AG20443 (cell line): ENCODE measurements at regions not wholly inside any gene's neighbourhood (a gene's known extent, or its start where the extent isn't known, plus 50 kb on each side); places are given as distances from the start of the nearest gene placed in this dataset.

Source experiments
- DNase-seq: peaks from one replicate; pipeline ENCODE4 v3.0.0; 2012; ENCODE audit warnings: low spot score, mixed read lengths

DNA sequence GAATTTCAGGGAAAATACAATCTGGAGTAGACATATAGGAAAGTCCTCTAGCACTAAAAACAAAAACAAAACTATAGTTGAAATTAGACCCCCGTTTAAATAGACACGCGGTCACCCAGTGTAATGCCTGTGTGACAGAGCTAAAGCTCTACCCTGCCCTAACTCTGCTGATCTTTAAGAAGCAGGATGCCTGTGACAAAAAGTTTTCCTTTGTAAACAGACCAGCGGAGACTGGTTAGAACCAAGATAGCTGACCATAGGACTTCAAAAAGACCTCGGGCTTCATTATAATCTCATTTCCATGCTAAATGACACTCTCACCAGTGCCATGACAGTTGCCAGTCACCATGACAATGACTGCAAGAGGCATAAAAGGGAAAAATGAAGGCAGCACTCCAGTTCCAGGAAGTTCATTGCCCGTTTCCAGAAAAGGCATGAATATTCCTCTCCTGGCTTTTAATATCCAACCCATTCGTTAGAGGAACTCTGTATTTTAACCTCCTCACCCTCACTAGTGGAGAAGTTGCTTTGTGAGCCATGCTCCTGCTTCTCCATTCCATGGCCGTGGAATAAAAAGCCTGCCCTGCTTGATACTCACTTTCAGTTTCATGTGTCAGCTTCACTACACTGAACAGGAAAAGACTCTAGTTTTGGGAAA lies 157.2 kb upstream of the COPS8 start:
- DNase-seq, result peak; percentile 40

- DNase-seq, result no peak
These were observed 152.8 kb upstream of the COPS8 start for GRCh38 chr2:236932831-236933361.

- no peak for DNase-seq
These were observed 151.5 kb upstream of the COPS8 start for GRCh38 chr2:236934166-236934565.

DNA sequence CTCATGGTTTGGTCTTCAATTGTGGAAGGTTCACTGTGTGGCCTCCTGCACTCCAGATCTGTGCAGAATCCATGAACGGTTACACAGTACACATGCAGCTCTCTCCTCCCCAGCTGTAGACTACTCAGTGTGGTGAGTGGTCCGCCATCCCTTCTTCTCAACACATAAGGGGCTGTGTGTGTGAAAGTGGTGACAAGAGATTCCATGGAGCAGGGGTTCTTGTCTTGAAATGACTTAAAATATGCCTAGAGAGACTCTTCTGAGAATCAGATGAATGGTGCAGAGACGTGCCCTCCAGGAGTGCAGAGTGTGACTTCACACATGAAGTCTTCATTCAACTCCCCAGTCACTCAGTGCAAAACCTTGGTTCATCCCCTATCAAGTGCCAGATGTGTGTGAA lies 151.0 kb upstream of the COPS8 start:
- DNase-seq, result no peak

GRCh38 chr2:236935083-236935482 lies 150.6 kb upstream of the COPS8 start:
- no peak for DNase-seq

- DNase-seq, result no peak
These were observed 149.9 kb upstream of the COPS8 start for GRCh38 chr2:236935631-236936445.

- DNase-seq, result no peak
These were observed 149.2 kb upstream of the COPS8 start for GRCh38 chr2:236936446-236936940.

GRCh38 chr2:236938126-236938525 lies 147.6 kb upstream of the COPS8 start:
- DNase-seq, result no peak

DNA sequence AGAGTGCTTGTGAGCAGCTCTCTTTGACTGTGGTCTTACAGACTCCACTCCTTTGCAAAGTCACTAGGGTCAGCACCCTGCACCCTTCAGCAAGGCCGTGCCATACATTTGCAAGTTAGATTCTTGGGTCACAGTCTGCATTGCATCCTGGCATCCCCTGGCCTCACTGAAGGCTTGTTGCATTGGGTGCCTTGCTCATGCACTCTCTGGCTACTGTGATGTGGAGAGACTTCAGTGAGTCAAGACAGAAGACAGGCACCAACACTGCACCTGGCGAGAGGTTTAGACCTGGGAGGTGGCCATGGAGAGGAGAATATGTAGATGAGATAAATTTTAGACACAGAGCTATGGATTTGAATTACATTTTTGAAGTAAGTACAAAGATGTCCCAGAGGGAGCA lies 146.4 kb upstream of the COPS8 start:
- DNase-seq, result no peak

DNA sequence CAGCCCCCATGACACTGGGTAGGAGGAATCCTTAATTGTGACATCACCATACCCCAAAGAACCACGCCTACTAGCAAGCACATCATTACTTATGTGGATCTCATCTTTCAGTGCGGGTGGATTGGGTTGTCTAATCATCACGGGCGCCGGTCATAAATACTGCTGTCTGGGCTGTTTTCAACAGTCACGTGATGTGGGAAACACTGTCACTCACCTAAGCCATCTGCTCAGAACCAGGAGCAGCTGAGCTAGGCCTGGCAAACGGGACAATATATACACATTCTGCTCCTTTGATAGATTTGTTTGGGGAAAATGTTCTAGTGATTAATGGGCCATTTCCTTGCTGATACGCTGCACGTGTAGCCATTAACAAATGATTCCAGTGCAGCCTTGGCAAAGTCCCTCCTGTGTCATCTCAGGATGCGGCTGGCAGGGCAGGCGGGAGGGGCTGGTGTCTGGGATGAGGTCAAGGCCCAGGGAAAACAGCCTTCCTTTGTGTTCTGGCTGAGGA lies 145.9 kb upstream of the COPS8 start:
- peak; percentile 65 for DNase-seq

- no peak for DNase-seq
These were observed 145.2 kb upstream of the COPS8 start for GRCh38 chr2:236940497-236940896.

GRCh38 chr2:236940916-236941520 lies 144.7 kb upstream of the COPS8 start:
- DNase-seq, result no peak

DNA sequence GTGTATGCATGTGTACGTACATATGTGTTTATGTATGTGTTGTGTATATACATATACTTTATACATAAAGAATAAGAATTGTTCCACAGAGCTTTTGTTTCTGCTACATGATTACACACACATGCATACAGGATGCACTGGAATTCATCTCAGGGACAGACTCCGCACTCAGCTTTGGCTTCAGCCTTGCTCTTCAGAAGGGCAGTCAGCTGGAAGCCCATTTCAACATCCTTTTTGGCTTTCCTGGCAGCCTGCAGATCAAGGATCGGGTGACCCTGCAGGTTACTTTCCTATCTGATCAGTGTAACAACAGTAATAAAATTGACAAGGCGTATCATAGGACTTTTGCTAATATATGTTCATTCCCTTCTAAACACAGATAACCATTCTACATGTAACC lies 144.1 kb upstream of the COPS8 start:
- no peak for DNase-seq

GRCh38 chr2:236942554-236942953 lies 143.1 kb upstream of the COPS8 start:
- no peak for DNase-seq

DNA sequence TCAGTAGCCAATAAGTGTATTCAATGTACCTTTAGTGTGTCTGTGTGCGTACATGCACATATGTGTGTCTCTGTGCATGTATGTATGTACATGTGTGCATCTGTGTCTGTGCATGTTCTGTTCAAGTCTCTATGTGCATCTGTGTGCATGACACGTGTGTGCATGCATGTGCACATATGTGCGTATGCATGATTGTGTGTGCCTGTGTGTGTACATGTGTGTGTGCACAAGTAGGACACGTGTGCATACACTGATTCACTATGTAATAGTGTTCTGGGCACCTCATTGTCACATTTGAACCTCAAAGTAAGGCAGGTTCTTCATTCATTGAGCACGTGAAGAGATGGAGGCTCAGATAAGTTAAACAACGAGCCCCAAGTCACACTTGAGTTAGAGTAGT lies 142.6 kb upstream of the COPS8 start:
- no peak for DNase-seq

GRCh38 chr2:236943841-236944513 lies 141.7 kb upstream of the COPS8 start:
- DNase-seq, result no peak

- DNase-seq, result no peak
These were observed 141.1 kb upstream of the COPS8 start for GRCh38 chr2:236944561-236944960.

GRCh38 chr2:236945431-236946016 lies 140.2 kb upstream of the COPS8 start:
- DNase-seq, result no peak

- DNase-seq, result no peak
These were observed 138.8 kb upstream of the COPS8 start for GRCh38 chr2:236946871-236947270.

DNA sequence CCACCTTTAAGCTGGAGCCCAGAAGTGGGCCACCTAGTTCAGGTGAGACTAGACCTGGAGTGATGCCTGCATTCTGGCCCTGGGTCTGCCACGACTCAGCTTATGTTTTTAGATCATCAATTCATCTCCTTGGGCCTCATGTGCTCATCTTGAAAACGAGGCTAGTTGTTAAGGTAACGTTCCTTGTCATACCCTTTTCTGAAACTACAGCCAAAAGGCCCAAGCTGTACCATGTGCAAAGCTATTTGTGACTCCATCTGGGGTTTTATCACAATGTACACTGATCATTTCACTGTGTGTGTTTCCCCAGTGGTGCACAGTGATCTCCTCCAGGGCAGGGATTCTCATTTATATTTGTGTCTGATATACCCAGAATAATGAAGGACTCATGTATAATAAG lies 138.4 kb upstream of the COPS8 start:
- no peak for DNase-seq

- DNase-seq, result no peak
These were observed 137.8 kb upstream of the COPS8 start for GRCh38 chr2:236947896-236948295.
